ENCODE measurements at regions not wholly inside any gene's neighbourhood (a gene's known extent, or its start where the extent isn't known, plus 50 kb on each side); places are given as distances from the start of the nearest gene placed in this dataset.

DNA sequence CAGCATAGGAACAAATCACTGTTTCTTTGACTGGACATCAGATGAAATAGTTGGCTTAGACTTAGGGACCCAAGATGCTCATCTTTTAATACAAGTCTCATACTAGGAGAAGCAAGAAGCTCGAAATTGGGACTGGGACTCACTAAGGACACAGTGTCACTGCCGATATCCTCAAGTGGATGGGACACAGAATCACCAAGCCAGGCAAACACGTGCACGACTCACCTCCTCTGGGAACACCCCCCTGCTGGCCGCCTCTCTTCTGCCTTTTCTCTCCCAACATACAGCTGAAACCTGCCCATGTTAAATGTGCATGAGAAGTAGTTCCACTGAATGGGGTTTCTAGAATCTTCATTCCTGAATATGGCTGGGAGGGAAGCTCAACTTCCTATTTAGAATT lies 106.6 kb upstream of the FAM204A start:
- no peak for TF ChIP-seq ZFX (IDR thresholded peaks at IDR 0.05; ENCODE audit: borderline replicate concordance)
- TF ChIP-seq, protein P1, sequence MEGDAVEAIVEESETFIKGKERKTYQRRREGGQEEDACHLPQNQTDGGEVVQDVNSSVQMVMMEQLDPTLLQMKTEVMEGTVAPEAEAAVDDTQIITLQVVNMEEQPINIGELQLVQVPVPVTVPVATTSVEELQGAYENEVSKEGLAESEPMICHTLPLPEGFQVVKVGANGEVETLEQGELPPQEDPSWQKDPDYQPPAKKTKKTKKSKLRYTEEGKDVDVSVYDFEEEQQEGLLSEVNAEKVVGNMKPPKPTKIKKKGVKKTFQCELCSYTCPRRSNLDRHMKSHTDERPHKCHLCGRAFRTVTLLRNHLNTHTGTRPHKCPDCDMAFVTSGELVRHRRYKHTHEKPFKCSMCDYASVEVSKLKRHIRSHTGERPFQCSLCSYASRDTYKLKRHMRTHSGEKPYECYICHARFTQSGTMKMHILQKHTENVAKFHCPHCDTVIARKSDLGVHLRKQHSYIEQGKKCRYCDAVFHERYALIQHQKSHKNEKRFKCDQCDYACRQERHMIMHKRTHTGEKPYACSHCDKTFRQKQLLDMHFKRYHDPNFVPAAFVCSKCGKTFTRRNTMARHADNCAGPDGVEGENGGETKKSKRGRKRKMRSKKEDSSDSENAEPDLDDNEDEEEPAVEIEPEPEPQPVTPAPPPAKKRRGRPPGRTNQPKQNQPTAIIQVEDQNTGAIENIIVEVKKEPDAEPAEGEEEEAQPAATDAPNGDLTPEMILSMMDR (IDR thresholded peaks at IDR 0.05): no peak

Measured in 22Rv1 (cell line).